ENCODE measurements at regions not wholly inside any gene's neighbourhood (a gene's known extent, or its start where the extent isn't known, plus 50 kb on each side); places are given as distances from the start of the nearest gene placed in this dataset.

GRCh38 chr6:121615493-121615892, 180.0 kb downstream of the GJA1 start:
- Mint-ChIP-seq H3K27me3 (ENCODE audit: unreplicated experiment) (no peaks in the 10 kb centered on the region), H3K27ac (ENCODE audit: unreplicated experiment) (no peak overlapping the region), H3K4me1 (ENCODE audit: low read depth, unreplicated experiment) (peaks cover 9% of the 10 kb centered on the region), H3K36me3 (ENCODE audit: unreplicated experiment) (no peaks in the 10 kb centered on the region), H3K9me3 (ENCODE audit: unreplicated experiment) (no peaks in the 10 kb centered on the region), H3K4me3 (ENCODE audit: unreplicated experiment) (no peak overlapping the region)
- DNase-seq, result no peak
- TF ChIP-seq CTCF (IDR thresholded peaks at IDR 0.05; ENCODE audit: partially characterized antibody, unreplicated experiment), result no peak

GRCh38 chr6:121616406-121616805, 181.0 kb downstream of the GJA1 start:
- TF ChIP-seq CTCF (IDR thresholded peaks at IDR 0.05; ENCODE audit: partially characterized antibody, unreplicated experiment), result no peak

GRCh38 chr6:121617388-121617787, 181.9 kb downstream of the GJA1 start:
- no peak for TF ChIP-seq CTCF (IDR thresholded peaks at IDR 0.05; ENCODE audit: partially characterized antibody, unreplicated experiment)
- Mint-ChIP-seq H3K4me3 (ENCODE audit: unreplicated experiment) (no peak overlapping the region), H3K27ac (ENCODE audit: unreplicated experiment) (no peak overlapping the region), H3K9me3 (ENCODE audit: unreplicated experiment) (no peaks in the 10 kb centered on the region), H3K36me3 (ENCODE audit: unreplicated experiment) (no peaks in the 10 kb centered on the region), H3K27me3 (ENCODE audit: unreplicated experiment) (no peaks in the 10 kb centered on the region), H3K4me1 (ENCODE audit: low read depth, unreplicated experiment) (peaks cover 9% of the 10 kb centered on the region)
- no peak for DNase-seq

More at GRCh38 chr6:121616406-121616805, 181.0 kb downstream of the GJA1 start:
- DNase-seq, result no peak
- Mint-ChIP-seq H3K9me3 (ENCODE audit: unreplicated experiment) (no peaks in the 10 kb centered on the region), H3K4me3 (ENCODE audit: unreplicated experiment) (no peak overlapping the region), H3K27ac (ENCODE audit: unreplicated experiment) (no peak overlapping the region), H3K27me3 (ENCODE audit: unreplicated experiment) (no peaks in the 10 kb centered on the region), H3K4me1 (ENCODE audit: low read depth, unreplicated experiment) (peaks cover 9% of the 10 kb centered on the region), H3K36me3 (ENCODE audit: unreplicated experiment) (no peaks in the 10 kb centered on the region)

GRCh38 chr6:121619013-121619412, 183.6 kb downstream of the GJA1 start:
- Mint-ChIP-seq H3K36me3 (ENCODE audit: unreplicated experiment) (no peaks in the 10 kb centered on the region), H3K4me1 (ENCODE audit: low read depth, unreplicated experiment) (peaks cover 9% of the 10 kb centered on the region), H3K27ac (ENCODE audit: unreplicated experiment) (no peak overlapping the region), H3K9me3 (ENCODE audit: unreplicated experiment) (no peaks in the 10 kb centered on the region), H3K4me3 (ENCODE audit: unreplicated experiment) (no peak overlapping the region), H3K27me3 (ENCODE audit: unreplicated experiment) (no peaks in the 10 kb centered on the region)
- no peak for TF ChIP-seq CTCF (IDR thresholded peaks at IDR 0.05; ENCODE audit: partially characterized antibody, unreplicated experiment)
- DNase-seq, result no peak

GRCh38 chr6:121619987-121620740, 184.7 kb downstream of the GJA1 start:
- DNase-seq, result no peak
- no peak for TF ChIP-seq CTCF (IDR thresholded peaks at IDR 0.05; ENCODE audit: partially characterized antibody, unreplicated experiment)
- Mint-ChIP-seq H3K4me3 (ENCODE audit: unreplicated experiment) (no peak overlapping the region), H3K36me3 (ENCODE audit: unreplicated experiment) (peaks cover 5% of the 10 kb centered on the region), H3K4me1 (ENCODE audit: low read depth, unreplicated experiment) (peaks cover 9% of the 10 kb centered on the region), H3K27ac (ENCODE audit: unreplicated experiment) (no peak overlapping the region), H3K27me3 (ENCODE audit: unreplicated experiment) (peaks cover 4% of the 10 kb centered on the region), H3K9me3 (ENCODE audit: unreplicated experiment) (no peaks in the 10 kb centered on the region)
